SK-N-SH treated with all-trans-retinoic acid at 6 μM for 48 hours (cell line): ENCODE measurements at regions not wholly inside any gene's neighbourhood (a gene's known extent, or its start where the extent isn't known, plus 50 kb on each side); places are given as distances from the start of the nearest gene placed in this dataset.

ENCODE experiments used
- ATAC-seq: fragments of 200-7000 bp; cut with Tn5 transposase; 3 replicates; pipeline ENCODE4 v1.9.1; 2020; ENCODE audit warnings: mild to moderate bottlenecking, moderate library complexity
- ARNTL ChIP-seq: fragments of 450-650 bp; formaldehyde crosslinking; IDR thresholded peaks from 2 replicates; pipeline ENCODE4 v1.5.0; 2020; ENCODE audit warnings: low read depth, mild to moderate bottlenecking, moderate library complexity, borderline replicate concordance
- BACH2 ChIP-seq: fragments of 250-450 bp; sonication (Bioruptor Pico); IDR thresholded peaks from 2 replicates; pipeline ENCODE4 v1.9.0; 2021; ENCODE audit warnings: mild to moderate bottlenecking, borderline replicate concordance
- CSDC2 ChIP-seq: fragments of 250-450 bp; sonication (Bioruptor Pico); IDR thresholded peaks from 2 replicates; pipeline ENCODE4 v1.5.0; 2020; ENCODE audit warnings: mild to moderate bottlenecking, moderate library complexity
- GLIS3 ChIP-seq: fragments of 250-450 bp; sonication (Bioruptor Pico); IDR thresholded peaks from 2 replicates; pipeline ENCODE4 v1.5.0; 2020; ENCODE audit warnings: mild to moderate bottlenecking, moderate library complexity
- OSR1 ChIP-seq: fragments of 250-450 bp; sonication (Bioruptor Pico); IDR thresholded peaks from 2 replicates; pipeline ENCODE4 v1.8.0; 2022; ENCODE audit warnings: moderate library complexity, mild to moderate bottlenecking, inconsistent platforms
- PPARA ChIP-seq: fragments of 250-450 bp; sonication (Bioruptor Pico); IDR thresholded peaks from 2 replicates; pipeline ENCODE4 v1.5.0; 2020; ENCODE audit warnings: mild to moderate bottlenecking, borderline replicate concordance
- RARB ChIP-seq: fragments of 250-450 bp; sonication (Bioruptor Pico); IDR thresholded peaks from 2 replicates; pipeline ENCODE4 v1.8.0; 2021; ENCODE audit warnings: mild to moderate bottlenecking, moderate library complexity
- TCF4 ChIP-seq: fragments of 250-450 bp; sonication (Bioruptor Pico); IDR thresholded peaks from 2 replicates; pipeline ENCODE4 v1.8.0; 2021; ENCODE audit warnings: mild to moderate bottlenecking, moderate library complexity, borderline replicate concordance
- TOX ChIP-seq: fragments of 250-450 bp; sonication (Bioruptor Pico); IDR thresholded peaks from 2 replicates; pipeline ENCODE4 v1.8.0; 2021; ENCODE audit warnings: mild to moderate bottlenecking, moderate library complexity, borderline replicate concordance
- ZC3H10 ChIP-seq: fragments of 250-450 bp; sonication (Bioruptor Pico); IDR thresholded peaks from 2 replicates; pipeline ENCODE4 v1.5.1; 2021; ENCODE audit warnings: mild to moderate bottlenecking, moderate library complexity
- ZFP3 ChIP-seq: fragments of 250-450 bp; sonication (Bioruptor Pico); IDR thresholded peaks from 2 replicates; pipeline ENCODE4 v1.5.0; 2020; ENCODE audit warnings: mild to moderate bottlenecking, moderate library complexity
- ZFP30 ChIP-seq: fragments of 450-650 bp; formaldehyde crosslinking; IDR thresholded peaks from 2 replicates; pipeline ENCODE4 v1.5.0; 2022; ENCODE audit warnings: mild to moderate bottlenecking, moderate library complexity
- ZNF565 ChIP-seq: fragments of 450-650 bp; formaldehyde crosslinking; conservative IDR thresholded peaks from 2 replicates; pipeline ENCODE4 v1.5.0; 2020; ENCODE audit warnings: low read depth, mild to moderate bottlenecking, moderate library complexity
- ZNF70 ChIP-seq: fragments of 450-650 bp; formaldehyde crosslinking; IDR thresholded peaks from 2 replicates; pipeline ENCODE4 v1.5.0; 2020; ENCODE audit warnings: mild to moderate bottlenecking, moderate library complexity
- ZNF8 ChIP-seq: fragments of 450-650 bp; formaldehyde crosslinking; IDR thresholded peaks from 2 replicates; pipeline ENCODE4 v1.5.0; 2020; ENCODE audit warnings: mild to moderate bottlenecking, moderate library complexity
- TF ChIP-seq, protein P1 (sequence below): fragments of 250-450 bp; sonication (Bioruptor Pico); IDR thresholded peaks from 2 replicates; pipeline ENCODE4 v1.5.1; 2020; ENCODE audit warnings: low read depth, mild to moderate bottlenecking, moderate library complexity
- TF ChIP-seq, protein P2 (sequence below): fragments of 250-450 bp; sonication (Bioruptor Pico); IDR thresholded peaks from 2 replicates; pipeline ENCODE4 v1.5.0; 2020; ENCODE audit warnings: mild to moderate bottlenecking, moderate library complexity
- TF ChIP-seq, protein P3 (sequence below): fragments of 250-450 bp; sonication (Bioruptor Pico); IDR thresholded peaks from 2 replicates; pipeline ENCODE4 v1.5.1; 2021; ENCODE audit warnings: mild to moderate bottlenecking, moderate library complexity
- TF ChIP-seq, protein P4 (sequence below): fragments of 250-450 bp; sonication (Bioruptor Pico); IDR thresholded peaks from 2 replicates; pipeline ENCODE4 v1.8.0; 2020; ENCODE audit warnings: mild to moderate bottlenecking, moderate library complexity, borderline replicate concordance
- TF ChIP-seq, protein P5 (sequence below): fragments of 250-450 bp; sonication (Bioruptor Pico); IDR thresholded peaks from 2 replicates; pipeline ENCODE4 v1.8.0; 2021; ENCODE audit warnings: low read depth, mild to moderate bottlenecking, moderate library complexity, borderline replicate concordance

DNA sequence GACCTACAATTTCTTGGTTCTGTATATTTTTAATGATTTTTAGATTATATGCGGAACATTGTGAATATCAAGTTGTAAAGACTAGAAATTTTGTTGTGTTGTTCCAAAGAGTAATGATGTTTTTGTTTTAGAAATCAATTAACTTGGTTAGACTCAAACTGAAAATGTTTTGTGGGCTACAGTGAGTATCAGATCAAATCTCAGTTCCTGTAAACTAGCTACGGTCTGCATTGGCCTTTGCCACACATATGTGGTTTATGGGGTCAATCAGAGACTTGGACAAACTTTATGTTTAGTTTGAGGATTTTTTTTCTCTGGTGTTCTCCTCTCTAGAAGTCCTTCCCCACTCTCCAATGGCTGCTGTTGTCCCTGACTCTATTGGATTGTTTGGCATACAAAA lies 308.0 kb upstream of the THRB start:
- TF ChIP-seq OSR1, result no peak
- TF ChIP-seq, protein P1, sequence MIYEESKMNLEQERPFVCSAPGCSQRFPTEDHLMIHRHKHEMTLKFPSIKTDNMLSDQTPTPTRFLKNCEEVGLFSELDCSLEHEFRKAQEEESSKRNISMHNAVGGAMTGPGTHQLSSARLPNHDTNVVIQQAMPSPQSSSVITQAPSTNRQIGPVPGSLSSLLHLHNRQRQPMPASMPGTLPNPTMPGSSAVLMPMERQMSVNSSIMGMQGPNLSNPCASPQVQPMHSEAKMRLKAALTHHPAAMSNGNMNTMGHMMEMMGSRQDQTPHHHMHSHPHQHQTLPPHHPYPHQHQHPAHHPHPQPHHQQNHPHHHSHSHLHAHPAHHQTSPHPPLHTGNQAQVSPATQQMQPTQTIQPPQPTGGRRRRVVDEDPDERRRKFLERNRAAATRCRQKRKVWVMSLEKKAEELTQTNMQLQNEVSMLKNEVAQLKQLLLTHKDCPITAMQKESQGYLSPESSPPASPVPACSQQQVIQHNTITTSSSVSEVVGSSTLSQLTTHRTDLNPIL (CRISPR knock-in tag), result no peak
- no peak for TF ChIP-seq ZC3H10

DNA sequence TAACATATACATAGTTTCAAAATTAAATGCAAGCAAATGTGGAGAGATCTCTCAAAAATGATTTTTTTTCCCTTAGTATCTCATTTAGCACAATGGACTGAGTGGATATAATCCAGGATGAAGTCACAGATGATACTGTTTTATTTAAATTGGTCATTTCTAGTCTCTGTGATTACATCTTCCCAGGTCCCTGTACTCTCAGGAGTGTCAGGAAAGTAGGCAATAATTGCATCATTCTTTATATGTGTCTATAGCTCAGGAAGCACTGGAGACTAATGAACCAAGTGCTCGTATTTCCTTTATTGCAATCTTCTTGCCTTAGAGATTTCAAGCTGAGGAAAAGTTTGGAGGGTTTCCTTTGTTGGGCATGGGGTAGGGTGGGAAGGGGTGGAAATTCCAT lies 309.4 kb upstream of the THRB start:
- ATAC-seq, result no peak
- TF ChIP-seq PPARA (CRISPR knock-in tag), result no peak
- TF ChIP-seq CSDC2 (CRISPR knock-in tag), result no peak
- TF ChIP-seq ZC3H10, result no peak
- TF ChIP-seq, protein P2, sequence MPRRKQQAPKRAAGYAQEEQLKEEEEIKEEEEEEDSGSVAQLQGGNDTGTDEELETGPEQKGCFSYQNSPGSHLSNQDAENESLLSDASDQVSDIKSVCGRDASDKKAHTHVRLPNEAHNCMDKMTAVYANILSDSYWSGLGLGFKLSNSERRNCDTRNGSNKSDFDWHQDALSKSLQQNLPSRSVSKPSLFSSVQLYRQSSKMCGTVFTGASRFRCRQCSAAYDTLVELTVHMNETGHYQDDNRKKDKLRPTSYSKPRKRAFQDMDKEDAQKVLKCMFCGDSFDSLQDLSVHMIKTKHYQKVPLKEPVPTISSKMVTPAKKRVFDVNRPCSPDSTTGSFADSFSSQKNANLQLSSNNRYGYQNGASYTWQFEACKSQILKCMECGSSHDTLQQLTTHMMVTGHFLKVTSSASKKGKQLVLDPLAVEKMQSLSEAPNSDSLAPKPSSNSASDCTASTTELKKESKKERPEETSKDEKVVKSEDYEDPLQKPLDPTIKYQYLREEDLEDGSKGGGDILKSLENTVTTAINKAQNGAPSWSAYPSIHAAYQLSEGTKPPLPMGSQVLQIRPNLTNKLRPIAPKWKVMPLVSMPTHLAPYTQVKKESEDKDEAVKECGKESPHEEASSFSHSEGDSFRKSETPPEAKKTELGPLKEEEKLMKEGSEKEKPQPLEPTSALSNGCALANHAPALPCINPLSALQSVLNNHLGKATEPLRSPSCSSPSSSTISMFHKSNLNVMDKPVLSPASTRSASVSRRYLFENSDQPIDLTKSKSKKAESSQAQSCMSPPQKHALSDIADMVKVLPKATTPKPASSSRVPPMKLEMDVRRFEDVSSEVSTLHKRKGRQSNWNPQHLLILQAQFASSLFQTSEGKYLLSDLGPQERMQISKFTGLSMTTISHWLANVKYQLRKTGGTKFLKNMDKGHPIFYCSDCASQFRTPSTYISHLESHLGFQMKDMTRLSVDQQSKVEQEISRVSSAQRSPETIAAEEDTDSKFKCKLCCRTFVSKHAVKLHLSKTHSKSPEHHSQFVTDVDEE, result no peak
- TF ChIP-seq ZNF565, result no peak
- TF ChIP-seq TOX (CRISPR knock-in tag), result no peak
- no peak for TF ChIP-seq ZNF70 (CRISPR knock-in tag)
- TF ChIP-seq, protein P3, sequence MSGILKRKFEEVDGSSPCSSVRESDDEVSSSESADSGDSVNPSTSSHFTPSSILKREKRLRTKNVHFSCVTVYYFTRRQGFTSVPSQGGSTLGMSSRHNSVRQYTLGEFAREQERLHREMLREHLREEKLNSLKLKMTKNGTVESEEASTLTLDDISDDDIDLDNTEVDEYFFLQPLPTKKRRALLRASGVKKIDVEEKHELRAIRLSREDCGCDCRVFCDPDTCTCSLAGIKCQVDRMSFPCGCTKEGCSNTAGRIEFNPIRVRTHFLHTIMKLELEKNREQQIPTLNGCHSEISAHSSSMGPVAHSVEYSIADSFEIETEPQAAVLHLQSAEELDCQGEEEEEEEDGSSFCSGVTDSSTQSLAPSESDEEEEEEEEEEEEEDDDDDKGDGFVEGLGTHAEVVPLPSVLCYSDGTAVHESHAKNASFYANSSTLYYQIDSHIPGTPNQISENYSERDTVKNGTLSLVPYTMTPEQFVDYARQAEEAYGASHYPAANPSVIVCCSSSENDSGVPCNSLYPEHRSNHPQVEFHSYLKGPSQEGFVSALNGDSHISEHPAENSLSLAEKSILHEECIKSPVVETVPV (CRISPR knock-in tag), result no peak
- TF ChIP-seq TCF4 (CRISPR knock-in tag), result no peak
- no peak for TF ChIP-seq OSR1
- TF ChIP-seq, protein P4, sequence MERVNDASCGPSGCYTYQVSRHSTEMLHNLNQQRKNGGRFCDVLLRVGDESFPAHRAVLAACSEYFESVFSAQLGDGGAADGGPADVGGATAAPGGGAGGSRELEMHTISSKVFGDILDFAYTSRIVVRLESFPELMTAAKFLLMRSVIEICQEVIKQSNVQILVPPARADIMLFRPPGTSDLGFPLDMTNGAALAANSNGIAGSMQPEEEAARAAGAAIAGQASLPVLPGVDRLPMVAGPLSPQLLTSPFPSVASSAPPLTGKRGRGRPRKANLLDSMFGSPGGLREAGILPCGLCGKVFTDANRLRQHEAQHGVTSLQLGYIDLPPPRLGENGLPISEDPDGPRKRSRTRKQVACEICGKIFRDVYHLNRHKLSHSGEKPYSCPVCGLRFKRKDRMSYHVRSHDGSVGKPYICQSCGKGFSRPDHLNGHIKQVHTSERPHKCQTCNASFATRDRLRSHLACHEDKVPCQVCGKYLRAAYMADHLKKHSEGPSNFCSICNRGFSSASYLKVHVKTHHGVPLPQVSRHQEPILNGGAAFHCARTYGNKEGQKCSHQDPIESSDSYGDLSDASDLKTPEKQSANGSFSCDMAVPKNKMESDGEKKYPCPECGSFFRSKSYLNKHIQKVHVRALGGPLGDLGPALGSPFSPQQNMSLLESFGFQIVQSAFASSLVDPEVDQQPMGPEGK (CRISPR knock-in tag), result no peak
- no peak for TF ChIP-seq ZNF8
- TF ChIP-seq, protein P1 (CRISPR knock-in tag), result no peak
- no peak for TF ChIP-seq ZFP3 (CRISPR knock-in tag)
- TF ChIP-seq RARB, result no peak
- TF ChIP-seq GLIS3 (CRISPR knock-in tag), result no peak
- no peak for TF ChIP-seq ARNTL (CRISPR knock-in tag)

More for the DNA sequence above, 308.0 kb upstream of the THRB start:
- no peak for ATAC-seq

DNA sequence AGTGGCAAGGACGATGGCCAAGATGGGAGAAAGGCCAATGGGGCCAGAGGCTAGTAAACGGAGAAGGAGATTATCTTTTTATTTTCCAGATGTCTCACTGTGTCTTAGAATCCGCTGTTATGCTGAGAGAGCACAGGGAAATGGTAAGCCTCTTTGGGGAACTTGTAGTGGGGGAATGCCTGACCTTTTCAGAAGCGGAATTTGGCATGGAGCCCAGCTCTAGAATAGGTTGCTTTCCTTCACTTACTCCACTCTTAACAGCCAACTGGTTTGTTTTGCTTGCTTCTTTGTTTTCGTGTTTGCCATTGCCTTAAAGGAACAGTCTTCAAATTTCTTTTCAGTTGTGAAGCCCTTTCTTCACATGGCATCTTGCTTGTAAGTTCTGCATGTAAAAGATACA lies 316.2 kb upstream of the THRB start:
- TF ChIP-seq PPARA (CRISPR knock-in tag) (no peak), ARNTL (CRISPR knock-in tag) (no peak), TCF4 (CRISPR knock-in tag) (no peak), OSR1 (no peak), ZFP30 (no peak), RARB (no peak), BACH2 (no peak), TOX (CRISPR knock-in tag) (no peak), ZNF70 (CRISPR knock-in tag) (no peak), ZNF565 (no peak), ZFP3 (CRISPR knock-in tag) (no peak)
- TF ChIP-seq, protein P2, result no peak
- TF ChIP-seq, protein P1 (CRISPR knock-in tag), result no peak
- TF ChIP-seq, protein P5, sequence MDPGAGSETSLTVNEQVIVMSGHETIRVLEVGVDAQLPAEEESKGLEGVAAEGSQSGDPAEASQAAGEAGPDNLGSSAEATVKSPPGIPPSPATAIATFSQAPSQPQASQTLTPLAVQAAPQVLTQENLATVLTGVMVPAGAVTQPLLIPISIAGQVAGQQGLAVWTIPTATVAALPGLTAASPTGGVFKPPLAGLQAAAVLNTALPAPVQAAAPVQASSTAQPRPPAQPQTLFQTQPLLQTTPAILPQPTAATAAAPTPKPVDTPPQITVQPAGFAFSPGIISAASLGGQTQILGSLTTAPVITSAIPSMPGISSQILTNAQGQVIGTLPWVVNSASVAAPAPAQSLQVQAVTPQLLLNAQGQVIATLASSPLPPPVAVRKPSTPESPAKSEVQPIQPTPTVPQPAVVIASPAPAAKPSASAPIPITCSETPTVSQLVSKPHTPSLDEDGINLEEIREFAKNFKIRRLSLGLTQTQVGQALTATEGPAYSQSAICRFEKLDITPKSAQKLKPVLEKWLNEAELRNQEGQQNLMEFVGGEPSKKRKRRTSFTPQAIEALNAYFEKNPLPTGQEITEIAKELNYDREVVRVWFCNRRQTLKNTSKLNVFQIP, result no peak
- no peak for ATAC-seq
